C4-2B (cell line): ENCODE measurements at regions not wholly inside any gene's neighbourhood (a gene's known extent, or its start where the extent isn't known, plus 50 kb on each side); places are given as distances from the start of the nearest gene placed in this dataset.
"Not testable (repeated sequence)": the region's sequence is repeated elsewhere in the genome, so short reads cannot be mapped to it uniquely, and the experiment has no call there.

Source experiments
- H3K27ac ChIP-seq: fragments of 450-650 bp; 2 replicates; pipeline ENCODE4 v1.5.1; 2017
- CTCF ChIP-seq: fragments of 450-650 bp; conservative IDR thresholded peaks from 2 replicates; pipeline ENCODE4 v1.5.1; 2017; ENCODE audit warnings: mild to moderate bottlenecking
- ZFX ChIP-seq: fragments of 450-650 bp; IDR thresholded peaks from 2 replicates; pipeline ENCODE4 v1.6.1; 2017

- H3K27ac ChIP-seq, result no peak overlapping the region
- peak; percentile 33 for TF ChIP-seq CTCF
- TF ChIP-seq ZFX, result no peak
Observed at GRCh38 chrX:102840871-102841705, 96.0 kb upstream of the RAB40AL start.

- TF ChIP-seq CTCF (no peak), ZFX (no peak)
- no peak overlapping the region for H3K27ac ChIP-seq
Observed at GRCh38 chrX:102841706-102842003, 95.4 kb upstream of the RAB40AL start.

GRCh38 chrX:102845020-102845419 is 92.1 kb upstream of the RAB40AL start:
- no peak overlapping the region for H3K27ac ChIP-seq
- TF ChIP-seq CTCF (no peak), ZFX (no peak)

- H3K27ac ChIP-seq, result no peak overlapping the region
- no peak for TF ChIP-seq ZFX
- no peak for TF ChIP-seq CTCF
Observed at GRCh38 chrX:102846544-102847236, 90.4 kb upstream of the RAB40AL start.

GRCh38 chrX:102847362-102847761 is 89.7 kb upstream of the RAB40AL start:
- no peak for TF ChIP-seq CTCF
- TF ChIP-seq ZFX, result no peak
- H3K27ac ChIP-seq, result no peak overlapping the region

GRCh38 chrX:102849396-102849795 is 87.7 kb upstream of the RAB40AL start:
- TF ChIP-seq ZFX (no peak), CTCF (no peak)
- H3K27ac ChIP-seq, result no peak overlapping the region

GRCh38 chrX:102858826-102859549 is 78.1 kb upstream of the RAB40AL start:
- not testable (repeated sequence) for H3K27ac ChIP-seq
